Natural killer cell (primary cell): ENCODE measurements at regions not wholly inside any gene's neighbourhood (a gene's known extent, or its start where the extent isn't known, plus 50 kb on each side); places are given as distances from the start of the nearest gene placed in this dataset.

Source experiments
- ATAC-seq, 3 donors: fragments of 150-1000 bp in 2 of 3; fragments of 200-7000 bp in 1 of 3; cut with Tn5 transposase; 1 replicate in 1 of 3; 2 replicates in 2 of 3; pipeline ENCODE4 v1.10.0; 2021; ENCODE audit warnings: mild to moderate bottlenecking in 2 of 3, moderate library complexity in 2 of 3
- DNase-seq, 2 donors: peaks; one replicate each; pipeline versions ENCODE4 v3.0.0 to v3.0.0-alpha.2; 2013 to 2021; ENCODE audit warnings: mixed read lengths in 1 of 2
- H3K27ac ChIP-seq: one replicate; pipeline ENCODE4 v1.5.1; 2013; ENCODE audit warnings: mild to moderate bottlenecking, low read length
- H3K27me3 ChIP-seq: one replicate; pipeline ENCODE4 v1.6.1; 2013; ENCODE audit warnings: low read length; ENCODE audit not compliant: control insufficient read depth, insufficient read depth
- H3K36me3 ChIP-seq: one replicate; pipeline ENCODE4 v1.6.1; 2013; ENCODE audit warnings: low read length; ENCODE audit not compliant: control insufficient read depth, insufficient read depth
- H3K4me1 ChIP-seq: one replicate; pipeline ENCODE4 v1.6.1; 2013; ENCODE audit warnings: low read length; ENCODE audit not compliant: control insufficient read depth, insufficient read depth
- H3K4me3 ChIP-seq: one replicate; pipeline ENCODE4 v1.5.1; 2013; ENCODE audit warnings: low read length
- H3K9me3 ChIP-seq: one replicate; pipeline ENCODE4 v1.6.1; 2013; ENCODE audit warnings: low read length; ENCODE audit not compliant: control insufficient read depth, insufficient read depth
- H3K27ac Mint-ChIP-seq, 2 donors: one replicate each; pipeline ENCODE4 v1.8.0; 2022; ENCODE audit warnings: mild to moderate bottlenecking in 2 of 2, mixed read lengths in 2 of 2, moderate library complexity in 1 of 2
- H3K27me3 Mint-ChIP-seq, 2 donors: one replicate each; pipeline ENCODE4 v1.8.0; 2022; ENCODE audit warnings: low read depth in 2 of 2, mixed read lengths in 2 of 2
- H3K36me3 Mint-ChIP-seq: one replicate; pipeline ENCODE4 v1.8.0; 2022; ENCODE audit warnings: mixed read lengths
- H3K4me1 Mint-ChIP-seq, 2 donors: one replicate each; pipeline ENCODE4 v1.8.0; 2022; ENCODE audit warnings: mixed read lengths in 2 of 2
- H3K4me3 Mint-ChIP-seq: one replicate; pipeline ENCODE4 v1.8.0; 2022; ENCODE audit warnings: mild to moderate bottlenecking, moderate library complexity, mixed read lengths
- H3K9me3 Mint-ChIP-seq, 2 donors: one replicate each; pipeline ENCODE4 v1.8.0; 2022; ENCODE audit warnings: mixed read lengths in 2 of 2
- WGBS: methylation state at CpG from one replicate; pipeline ENCODE4 v1.1.7; 2013; ENCODE audit warnings: missing lambda C conversion rate; ENCODE audit not compliant: insufficient coverage; 5-methylcytosine and 5-hydroxymethylcytosine counted together
- intact Hi-C: fragments of 100-400 bp; cut with micrococcal nuclease; formaldehyde crosslinking; loops from one replicate; pipeline ENCODE4 v1.14.2; 2022
- TF ChIP-seq, protein P1 (sequence below): fragments of 200-600 bp; IDR thresholded peaks from one replicate; pipeline ENCODE4 v1.8.0; 2022; ENCODE audit warnings: antibody characterized with exemption

DNA sequence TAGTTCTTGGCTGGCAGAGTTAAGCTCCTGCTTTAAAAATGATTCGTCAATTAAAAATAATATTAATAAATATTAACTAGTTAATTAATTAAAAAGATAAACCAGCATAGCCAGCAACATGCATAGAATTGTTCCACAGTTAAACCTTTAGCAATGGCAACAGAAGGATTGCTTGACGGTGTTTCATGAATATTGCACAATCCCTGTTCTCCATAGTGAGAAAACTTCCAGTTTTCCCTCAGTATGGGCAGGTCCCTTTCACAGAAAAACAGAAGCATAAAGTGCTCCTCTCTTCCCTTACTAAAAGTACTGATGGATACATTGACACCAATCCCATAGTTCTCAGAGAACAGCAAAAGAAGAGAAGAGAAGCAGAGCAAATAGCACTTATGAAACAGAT is 71.4 kb upstream of the CAST start:
- TF ChIP-seq, protein P1, sequence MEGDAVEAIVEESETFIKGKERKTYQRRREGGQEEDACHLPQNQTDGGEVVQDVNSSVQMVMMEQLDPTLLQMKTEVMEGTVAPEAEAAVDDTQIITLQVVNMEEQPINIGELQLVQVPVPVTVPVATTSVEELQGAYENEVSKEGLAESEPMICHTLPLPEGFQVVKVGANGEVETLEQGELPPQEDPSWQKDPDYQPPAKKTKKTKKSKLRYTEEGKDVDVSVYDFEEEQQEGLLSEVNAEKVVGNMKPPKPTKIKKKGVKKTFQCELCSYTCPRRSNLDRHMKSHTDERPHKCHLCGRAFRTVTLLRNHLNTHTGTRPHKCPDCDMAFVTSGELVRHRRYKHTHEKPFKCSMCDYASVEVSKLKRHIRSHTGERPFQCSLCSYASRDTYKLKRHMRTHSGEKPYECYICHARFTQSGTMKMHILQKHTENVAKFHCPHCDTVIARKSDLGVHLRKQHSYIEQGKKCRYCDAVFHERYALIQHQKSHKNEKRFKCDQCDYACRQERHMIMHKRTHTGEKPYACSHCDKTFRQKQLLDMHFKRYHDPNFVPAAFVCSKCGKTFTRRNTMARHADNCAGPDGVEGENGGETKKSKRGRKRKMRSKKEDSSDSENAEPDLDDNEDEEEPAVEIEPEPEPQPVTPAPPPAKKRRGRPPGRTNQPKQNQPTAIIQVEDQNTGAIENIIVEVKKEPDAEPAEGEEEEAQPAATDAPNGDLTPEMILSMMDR: no peak
- no peak overlapping the region for H3K27ac ChIP-seq
- Mint-ChIP-seq H3K4me1 (no peaks in the 10 kb centered on the region), H3K27ac (no peak overlapping the region), H3K27me3 (peaks cover 32 to 53% of the 10 kb centered on the region in 2 donors), H3K4me3 (no peak overlapping the region), H3K9me3 (no peaks in the 10 kb centered on the region), H3K36me3 (no peaks in the 10 kb centered on the region)
- no peaks in the 10 kb centered on the region for H3K36me3 ChIP-seq
- no peak for DNase-seq
- H3K9me3 ChIP-seq: no peaks in the 10 kb centered on the region
- H3K4me3 ChIP-seq: no peak overlapping the region
- no peaks in the 10 kb centered on the region for H3K27me3 ChIP-seq
- intact Hi-C loops: no loop called here
- 93% methylated on average over 1 of the region's 2 CpGs for WGBS
- ATAC-seq: no peak
- no peaks in the 10 kb centered on the region for H3K4me1 ChIP-seq

DNA sequence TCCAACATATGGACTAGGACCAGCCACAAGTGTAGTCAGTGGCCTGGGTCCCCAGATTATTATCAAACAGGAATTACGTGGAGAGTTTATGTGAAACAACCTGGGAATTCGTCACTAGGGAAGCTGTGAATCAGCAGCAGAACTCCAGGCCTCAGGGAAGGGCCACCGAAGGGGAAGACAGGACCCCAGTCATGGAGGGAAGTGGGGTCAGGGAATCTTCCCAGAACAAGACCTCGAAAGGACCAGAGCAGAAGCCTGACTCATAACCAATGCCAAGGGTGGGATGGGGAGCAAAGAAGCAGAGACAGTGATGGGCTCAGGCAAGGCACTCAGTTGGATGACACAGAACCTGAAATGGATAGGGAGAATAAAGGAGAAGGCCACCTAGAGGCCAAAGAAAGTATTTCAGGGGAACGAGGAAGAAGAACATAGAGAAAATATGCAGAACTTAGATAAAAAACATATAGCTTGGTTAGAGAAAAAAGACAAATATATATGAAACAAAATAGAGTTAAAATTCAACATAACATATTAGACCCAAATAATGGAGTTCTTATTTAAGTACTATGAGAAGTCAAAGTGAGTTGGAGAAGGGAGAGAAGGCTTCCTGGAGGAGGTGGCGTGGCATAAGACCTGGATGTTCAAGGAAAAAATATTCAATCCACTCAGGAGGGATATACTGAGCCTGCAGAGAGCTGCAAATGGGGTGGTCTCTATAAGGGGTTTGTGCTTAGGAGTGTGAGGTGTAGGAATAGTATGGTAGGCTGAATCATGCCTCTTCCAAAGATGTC is 66.7 kb upstream of the CAST start:
- no peaks in the 10 kb centered on the region for H3K27me3 ChIP-seq
- H3K9me3 ChIP-seq: no peaks in the 10 kb centered on the region
- Mint-ChIP-seq H3K36me3 (no peaks in the 10 kb centered on the region), H3K4me3 (no peak overlapping the region), H3K27me3 (peaks cover 21 to 35% of the 10 kb centered on the region in 2 donors), H3K27ac (no peak overlapping the region), H3K4me1 (no peaks in the 10 kb centered on the region), H3K9me3 (no peaks in the 10 kb centered on the region)
- H3K4me3 ChIP-seq: no peak overlapping the region
- intact Hi-C loops: no loop called here
- TF ChIP-seq, protein P1: peak; percentile 62
- peak in 1 of 2 donors; percentile 52 for DNase-seq
- WGBS: 80% methylated on average over 6 of the region's 6 CpGs
- no peaks in the 10 kb centered on the region for H3K4me1 ChIP-seq
- H3K36me3 ChIP-seq: no peaks in the 10 kb centered on the region
- no peak for ATAC-seq
- H3K27ac ChIP-seq: no peak overlapping the region

DNA sequence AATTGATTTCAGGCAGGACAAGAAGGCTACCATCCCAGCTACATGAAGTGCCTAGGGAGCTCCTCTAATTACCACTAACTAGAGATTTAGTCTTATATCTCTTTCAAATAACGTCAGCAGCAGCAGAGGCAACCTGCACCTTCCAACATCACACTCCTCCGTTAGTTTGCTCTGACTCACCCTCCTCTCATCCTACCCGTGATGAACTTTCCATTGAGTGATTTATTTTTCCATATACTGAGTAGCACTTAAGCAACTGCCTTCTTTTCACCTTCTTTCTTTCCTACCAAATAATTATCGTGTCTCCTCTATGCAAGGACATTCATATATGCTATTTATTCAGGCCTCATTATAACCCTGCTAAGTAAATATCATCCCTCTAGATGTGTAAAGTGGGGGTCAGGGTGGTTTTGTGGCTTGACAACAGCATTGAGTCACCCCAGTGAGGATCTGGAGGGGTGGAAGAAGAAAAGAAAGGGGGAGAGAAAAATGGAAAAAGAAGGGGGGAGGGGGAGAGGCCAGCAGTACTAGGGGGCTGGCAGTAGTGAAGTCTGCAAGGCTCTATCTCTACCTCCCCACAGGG is 64.6 kb upstream of the CAST start:
- Histone ChIP-seq H3K9me3 (no peaks in the 10 kb centered on the region), H3K4me1 (peaks cover 3% of the 10 kb centered on the region), H3K27ac (no peak overlapping the region), H3K4me3 (no peak overlapping the region), H3K27me3 (peaks cover 4% of the 10 kb centered on the region), H3K36me3 (no peaks in the 10 kb centered on the region)
- 79% methylated on average over 3 of the region's 4 CpGs for WGBS
- no peaks in the 10 kb centered on the region for H3K36me3 Mint-ChIP-seq
- H3K27ac Mint-ChIP-seq: no peak overlapping the region
- DNase-seq (no peak), ATAC-seq (no peak)
- TF ChIP-seq, protein P1: no peak
- peaks cover 16 to 30% of the 10 kb centered on the region in 2 donors for H3K27me3 Mint-ChIP-seq
- H3K4me3 Mint-ChIP-seq: no peak overlapping the region
- H3K4me1 Mint-ChIP-seq: no peaks in the 10 kb centered on the region
- intact Hi-C loops: no loop called here
- H3K9me3 Mint-ChIP-seq: no peaks in the 10 kb centered on the region
